Liver (tissue), 3 donors: ENCODE measurements at regions not wholly inside any gene's neighbourhood (a gene's known extent, or its start where the extent isn't known, plus 50 kb on each side); places are given as distances from the start of the nearest gene placed in this dataset.

Experiments
- CTCF ChIP-seq: fragments of 150-350 bp; IDR thresholded peaks from 2 replicates; pipeline ENCODE4 v1.5.1; 2017; ENCODE audit warnings: improper control_type of control experiment, low read depth, low read length; ENCODE audit not compliant: missing input control
- TAF1 ChIP-seq: conservative IDR thresholded peaks from 2 replicates; pipeline ENCODE4 v1.6.1; 2016; ENCODE audit warnings: antibody characterized with exemption, mild to moderate bottlenecking
- donor health status: healthy.
- donor health status: healthy.

GRCh38 chr2:58957188-58957840 is 716.2 kb upstream of the FANCL start:
- no peak for TF ChIP-seq CTCF
- no peak for TF ChIP-seq TAF1
